Smooth muscle cell of the brain vasculature (primary cell): ENCODE measurements at regions not wholly inside any gene's neighbourhood (a gene's known extent, or its start where the extent isn't known, plus 50 kb on each side); places are given as distances from the start of the nearest gene placed in this dataset.
"Not testable (repeated sequence)": the region's sequence is repeated elsewhere in the genome, so short reads cannot be mapped to it uniquely, and the experiment has no call there.

Source experiments
- DNase-seq: peaks from one replicate; pipeline ENCODE4 v3.0.0-alpha.2; 2012; ENCODE audit warnings: low read depth, low spot score

DNA sequence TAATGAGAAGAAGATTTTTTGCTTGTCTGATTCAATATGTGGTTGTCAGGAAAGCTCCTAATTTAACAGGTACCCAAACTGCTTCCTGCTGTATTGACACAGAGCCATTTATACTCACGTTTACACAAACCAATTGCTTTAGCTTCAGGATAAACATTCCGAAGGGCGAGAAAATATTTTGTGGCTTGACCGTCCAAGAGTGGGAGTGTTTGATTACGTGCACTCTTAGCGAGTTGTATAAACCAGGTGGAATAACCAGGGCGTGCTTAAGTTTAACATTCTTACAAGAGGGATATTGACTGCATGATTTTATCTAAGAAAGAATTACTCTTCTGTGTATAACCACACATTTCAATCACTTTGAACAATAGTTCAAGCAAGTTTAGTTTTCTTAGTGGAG, 278.7 kb upstream of the TYRP1 start:
- no peak for DNase-seq

DNA sequence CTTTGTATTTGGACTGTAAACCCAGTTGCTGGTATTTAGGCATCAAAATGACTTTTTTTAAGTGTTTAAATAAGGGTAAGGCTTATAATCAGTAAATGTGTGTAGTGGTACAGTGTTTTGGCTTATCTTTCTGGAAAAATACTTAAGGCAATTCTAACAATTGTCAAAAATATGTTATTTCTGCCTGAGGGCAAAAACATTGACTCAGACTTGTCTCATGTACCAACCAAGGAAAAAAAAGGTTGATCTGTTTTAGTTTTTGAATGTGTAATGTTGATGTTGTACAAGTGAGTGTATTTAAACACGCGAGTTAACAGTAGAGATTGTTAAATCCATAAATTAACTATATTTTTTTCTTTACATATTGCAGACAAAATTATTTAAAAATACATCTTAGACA, 277.8 kb upstream of the TYRP1 start:
- no peak for DNase-seq

DNA sequence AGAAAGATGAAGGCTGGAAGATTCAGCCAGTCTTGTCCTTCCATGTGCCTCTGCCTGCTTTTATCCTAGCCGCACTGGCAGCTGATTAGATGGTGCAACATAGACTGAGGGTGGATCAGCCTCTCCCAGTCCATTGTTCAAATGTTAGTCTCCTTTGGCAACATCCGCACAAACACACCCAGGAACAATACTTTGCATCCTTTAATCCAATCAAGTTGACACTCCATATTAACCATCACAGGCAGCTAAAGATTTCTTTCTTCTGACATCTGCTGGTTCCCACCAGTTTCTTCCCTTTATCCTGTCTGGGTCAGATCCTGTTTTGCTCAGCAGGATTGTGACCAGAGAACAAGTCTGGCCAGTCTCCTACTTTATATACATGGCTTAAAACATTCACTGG, 276.5 kb upstream of the TYRP1 start:
- DNase-seq = no peak

DNA sequence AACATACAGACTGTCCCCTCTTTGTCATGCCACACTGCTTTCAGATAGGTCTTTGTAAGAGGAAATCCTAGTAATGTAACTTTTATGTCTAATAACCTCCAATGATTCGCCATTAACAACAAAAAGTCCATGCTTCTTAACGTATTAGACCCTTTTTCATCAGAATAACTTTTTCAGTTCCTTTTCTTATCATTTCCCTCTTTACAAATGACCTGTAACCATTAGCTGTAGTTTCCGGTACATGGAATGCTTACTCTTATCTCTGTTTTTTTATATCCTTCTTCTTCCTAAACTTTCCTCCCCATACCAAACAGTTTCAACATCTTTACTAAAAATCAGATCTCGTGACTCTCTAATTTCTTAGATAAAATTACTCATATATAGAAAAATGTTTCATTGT, 268.9 kb upstream of the TYRP1 start:
- DNase-seq = no peak

DNA sequence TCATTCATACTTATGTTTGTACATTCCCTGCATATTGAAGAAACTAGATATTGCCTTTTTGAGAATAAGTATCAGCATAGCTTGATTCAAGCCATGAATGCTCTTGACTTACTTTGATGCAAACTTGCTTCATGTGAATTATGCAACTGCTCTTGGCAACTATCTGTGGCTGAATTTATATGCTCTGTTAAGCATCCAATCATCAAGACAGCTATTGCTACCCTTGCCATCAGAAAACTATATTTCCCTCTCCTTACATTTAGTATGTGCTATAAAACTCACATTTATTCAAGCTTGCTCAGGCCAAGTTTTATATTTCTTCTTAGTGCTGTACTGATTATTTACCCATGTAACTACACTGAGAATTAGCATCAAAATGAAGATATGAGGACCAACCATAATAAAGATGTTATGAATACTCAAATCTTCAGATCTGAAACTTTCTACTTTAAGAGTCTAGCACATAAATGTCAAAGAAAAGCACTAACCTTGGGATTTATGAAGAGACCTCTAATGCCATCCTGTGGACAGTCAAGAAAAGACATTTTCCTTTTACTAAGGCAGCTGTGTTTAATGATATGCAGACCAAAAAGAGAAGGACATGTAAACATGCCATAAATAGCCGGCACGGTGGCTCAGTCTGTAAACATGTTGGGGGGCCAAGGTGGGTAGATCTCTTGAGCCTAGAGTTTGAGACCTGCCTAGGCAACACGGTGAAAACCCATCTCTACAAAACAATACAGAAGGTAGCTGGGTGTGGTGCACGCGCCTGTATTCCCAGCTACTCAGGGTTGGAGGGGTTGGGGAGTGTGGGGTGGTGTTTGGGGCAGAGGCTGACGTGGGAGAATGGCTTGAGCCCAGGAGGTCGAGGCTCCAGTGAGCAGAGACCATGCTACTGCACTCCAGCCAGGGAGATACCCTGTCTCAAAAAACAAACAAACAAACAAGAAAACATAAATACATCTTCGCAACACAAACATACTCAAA, 267.0 kb upstream of the TYRP1 start:
- no peak for DNase-seq

DNA sequence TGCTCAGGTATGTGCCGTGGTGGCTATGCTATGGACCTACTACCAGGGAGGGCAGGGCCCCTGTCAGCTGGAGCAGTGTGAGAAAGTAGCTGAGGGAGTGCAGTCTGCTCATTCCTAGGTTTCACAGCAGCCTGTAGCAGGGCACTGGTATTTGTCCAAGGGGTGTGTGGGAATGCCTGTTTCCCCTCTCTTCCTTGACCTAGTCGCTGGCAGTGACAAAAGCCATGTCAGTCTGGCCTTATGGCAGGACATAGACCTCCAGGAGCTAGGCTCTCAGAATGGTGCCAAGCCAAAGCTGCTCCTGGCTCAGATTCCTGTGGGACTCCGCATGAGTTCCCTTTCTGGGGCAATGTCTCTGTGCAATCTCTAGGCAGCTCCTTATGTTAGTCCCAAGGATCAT, 253.9 kb upstream of the TYRP1 start:
- DNase-seq = no peak

DNA sequence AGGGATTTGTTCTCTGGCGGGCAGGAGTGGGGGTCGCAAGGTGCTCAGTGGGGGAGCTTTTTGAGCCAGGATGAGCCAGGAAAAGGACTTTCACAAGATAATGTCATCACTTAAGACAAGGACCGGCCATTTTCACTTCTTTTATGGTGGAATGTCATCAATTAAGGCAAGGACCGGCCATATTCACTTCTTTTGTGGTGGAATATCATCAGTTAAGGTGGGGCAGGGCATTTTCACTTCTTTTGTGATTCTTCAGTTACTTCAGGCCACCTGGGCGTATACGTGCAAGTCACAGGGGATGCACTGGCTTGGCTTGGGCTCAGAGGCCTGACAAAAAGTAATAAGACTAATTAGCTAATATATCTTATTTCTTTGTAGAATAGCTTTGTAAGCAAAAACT, 252.1 kb upstream of the TYRP1 start:
- not testable (repeated sequence) for DNase-seq

DNA sequence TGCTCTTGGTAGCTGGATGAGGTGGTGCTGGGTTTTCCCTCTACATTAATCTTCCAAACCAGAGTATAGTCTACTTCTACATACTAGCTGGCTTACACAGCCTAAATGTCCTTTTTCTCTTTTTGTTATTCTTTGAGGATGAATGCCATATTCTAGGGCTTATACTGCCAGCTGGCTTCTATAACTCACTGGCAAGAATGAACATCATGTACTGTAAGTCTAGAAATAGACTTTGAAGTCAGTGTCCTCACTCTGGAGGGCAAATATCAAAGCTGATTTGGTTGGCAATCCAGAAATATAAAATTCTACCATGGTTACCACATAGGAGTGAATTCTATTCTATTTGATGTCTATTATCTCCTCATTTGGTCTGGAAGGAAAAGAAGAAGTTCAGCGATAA, 251.7 kb upstream of the TYRP1 start:
- DNase-seq = no peak

DNA sequence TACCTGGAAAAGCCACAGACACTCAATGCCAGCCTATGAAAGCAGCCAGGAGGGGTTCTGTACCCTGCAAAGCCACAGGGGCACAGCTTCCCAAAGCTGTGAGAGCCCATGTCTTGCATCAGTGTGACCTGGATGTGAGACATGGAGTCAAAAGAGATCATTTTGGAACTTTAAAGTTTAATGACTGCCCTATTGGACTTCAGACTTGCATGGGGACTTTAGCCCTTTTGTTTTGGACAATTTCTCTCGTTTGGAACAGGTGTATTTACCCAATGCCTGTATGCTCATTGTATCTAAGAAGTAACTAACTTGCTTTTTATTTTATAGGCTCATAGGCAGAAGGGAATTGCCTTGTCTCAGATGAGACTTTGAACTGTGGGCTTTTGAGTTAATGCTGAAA, 244.9 kb upstream of the TYRP1 start:
- DNase-seq = no peak

DNA sequence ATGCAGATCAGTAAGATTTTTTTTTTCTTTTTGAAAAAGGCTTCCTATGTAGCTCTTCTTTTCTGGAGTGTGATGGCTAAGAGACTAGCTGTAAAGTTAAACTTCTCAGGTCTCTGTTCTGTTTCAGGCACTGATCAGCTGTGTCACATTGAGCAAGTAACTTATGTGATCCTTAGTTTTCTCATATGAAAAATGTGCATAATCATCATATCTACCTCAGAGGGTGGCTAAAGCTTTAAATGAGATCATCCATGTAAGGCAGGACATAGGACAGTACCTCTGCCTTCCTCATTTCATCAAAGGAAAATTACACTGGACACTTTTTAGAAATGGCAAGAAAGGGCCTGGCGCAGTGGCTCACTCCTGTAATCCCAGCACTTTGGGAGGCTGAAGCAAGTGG, 235.9 kb upstream of the TYRP1 start:
- DNase-seq = no peak

DNA sequence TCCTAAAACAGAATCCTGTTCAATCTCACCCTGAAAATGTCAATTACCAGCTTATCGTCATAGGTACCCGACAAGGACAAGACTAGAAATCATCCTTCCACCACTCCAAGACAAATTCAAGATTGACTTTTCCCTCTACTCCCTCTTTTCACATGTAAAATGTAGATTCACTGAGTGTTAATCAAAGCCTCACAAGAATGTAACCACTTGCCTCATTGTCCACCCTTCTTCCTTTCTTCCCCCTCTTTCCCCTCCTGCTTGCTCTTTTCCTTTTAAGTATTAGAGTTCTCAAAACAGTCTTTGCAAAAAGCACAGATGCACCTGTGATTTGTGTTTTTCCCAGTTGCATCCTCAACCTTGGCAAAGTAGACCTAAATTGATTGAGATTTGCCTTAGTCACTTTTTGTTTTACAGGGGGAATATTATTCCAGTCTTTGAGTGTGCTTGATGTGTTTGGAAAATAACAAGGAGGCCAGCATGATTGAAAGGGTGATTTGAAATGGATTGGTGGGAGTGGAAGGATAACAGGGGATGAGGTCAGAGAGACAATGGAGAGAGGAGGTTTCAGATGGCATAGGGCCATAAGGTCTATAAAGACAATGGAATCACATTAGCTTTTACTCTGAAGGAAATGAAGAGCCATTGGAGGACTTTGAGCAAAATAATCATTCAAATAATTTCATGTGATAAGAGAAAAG, 231.3 kb upstream of the TYRP1 start:
- no peak for DNase-seq

DNA sequence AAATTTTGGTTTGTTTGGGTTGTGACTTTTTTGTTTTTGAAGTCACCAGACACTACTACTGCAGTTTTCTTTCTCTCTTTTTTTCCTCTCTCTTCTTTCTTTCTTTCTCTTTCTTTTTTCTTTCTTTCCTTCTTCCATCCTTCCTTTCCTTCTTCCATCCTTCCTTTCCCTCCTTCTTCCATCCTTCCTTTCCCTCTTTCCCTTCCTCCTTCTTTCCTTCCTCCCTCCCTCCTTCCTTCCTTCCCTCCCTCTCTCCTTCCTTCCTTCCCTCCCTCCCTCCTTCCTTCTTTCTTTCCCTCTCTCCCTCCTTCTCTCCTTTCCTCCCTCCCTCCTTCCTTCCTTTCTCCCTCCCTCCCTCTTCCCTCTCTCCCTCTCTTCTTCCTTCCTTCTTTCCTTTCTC, 230.3 kb upstream of the TYRP1 start:
- no peak for DNase-seq

DNA sequence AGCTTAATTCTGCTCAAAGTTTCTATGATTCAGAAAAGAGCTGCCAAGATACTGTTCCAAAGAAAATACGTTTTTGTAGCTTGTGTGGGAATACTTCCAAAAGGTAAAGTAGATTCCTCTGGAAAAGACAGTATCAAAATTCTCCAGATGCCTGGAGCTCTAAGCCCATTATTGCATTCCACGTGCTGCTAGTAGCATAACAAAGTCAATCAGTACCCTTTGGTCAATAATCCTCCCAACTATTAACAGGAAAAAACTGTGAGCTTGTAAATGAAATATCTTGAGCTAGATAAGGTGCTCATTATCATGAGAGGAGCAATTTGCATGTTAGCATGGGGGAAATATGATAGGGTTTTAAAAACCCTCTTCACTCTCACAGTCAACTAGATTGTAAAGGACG, 229.5 kb upstream of the TYRP1 start:
- no peak for DNase-seq

DNA sequence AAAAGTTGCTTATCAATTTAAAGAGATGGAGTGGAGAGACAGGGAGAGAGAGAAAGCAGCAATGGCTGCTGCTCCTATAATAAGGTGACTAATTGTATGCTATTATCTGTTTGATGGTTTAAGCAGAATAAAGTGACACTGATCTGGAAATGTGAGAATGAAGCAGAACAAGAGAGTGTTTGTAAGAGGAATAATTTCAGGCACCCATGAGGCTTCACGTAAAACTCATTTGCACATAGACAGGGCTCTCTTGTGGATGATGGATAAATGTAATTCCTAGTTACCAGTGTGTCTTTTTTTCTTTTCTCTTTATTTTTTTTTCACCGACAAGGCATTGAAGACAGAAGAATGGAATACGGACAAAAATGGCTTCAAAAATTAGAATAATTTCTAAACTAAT, 228.8 kb upstream of the TYRP1 start:
- no peak for DNase-seq

DNA sequence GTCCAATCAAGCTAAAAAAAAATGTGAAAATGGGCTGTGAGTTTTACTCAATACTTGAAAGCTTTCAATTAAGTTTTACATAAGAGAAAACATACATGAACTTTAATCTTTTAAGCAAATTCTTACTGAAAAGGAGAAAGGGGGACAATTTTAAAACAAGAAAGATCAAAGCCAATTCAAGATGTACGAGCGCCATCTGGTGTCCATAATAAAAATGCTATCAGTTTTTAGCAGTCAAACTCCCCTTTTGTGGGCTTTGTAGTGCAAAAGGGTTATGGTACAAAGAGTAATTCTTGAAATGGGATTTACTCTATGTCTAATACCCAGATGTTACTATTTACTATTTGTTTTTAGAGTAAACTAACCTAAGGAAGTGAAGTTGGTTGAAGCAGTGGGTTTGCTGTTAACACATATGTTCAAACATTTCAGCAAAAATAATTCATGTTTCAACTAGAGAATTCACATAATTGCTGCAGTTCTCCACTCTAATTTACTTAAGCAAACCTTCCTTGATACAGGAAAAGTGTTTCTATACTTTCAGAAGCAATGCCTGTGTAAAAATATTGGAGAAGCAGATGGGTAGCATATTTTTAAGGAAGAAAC, 228.2 kb upstream of the TYRP1 start:
- DNase-seq = no peak

DNA sequence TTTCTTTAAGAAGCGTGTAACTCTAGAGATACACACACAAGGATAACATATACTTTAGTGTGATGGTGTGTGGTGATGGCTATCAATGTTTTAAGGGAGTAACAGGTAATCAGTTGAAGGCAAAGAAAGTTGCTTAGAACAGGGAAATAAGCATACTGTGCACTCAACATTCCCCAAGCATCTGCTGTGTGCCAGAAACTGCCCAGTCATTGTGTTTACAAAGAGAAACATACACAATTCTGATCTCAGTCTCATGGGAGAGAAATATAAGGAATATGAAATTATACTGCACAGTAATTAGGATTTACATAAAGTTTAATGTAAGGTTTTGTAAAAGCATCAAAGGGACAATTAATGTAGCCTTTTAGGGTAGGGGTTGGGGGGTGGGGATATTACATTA, 224.1 kb upstream of the TYRP1 start:
- no peak for DNase-seq

DNA sequence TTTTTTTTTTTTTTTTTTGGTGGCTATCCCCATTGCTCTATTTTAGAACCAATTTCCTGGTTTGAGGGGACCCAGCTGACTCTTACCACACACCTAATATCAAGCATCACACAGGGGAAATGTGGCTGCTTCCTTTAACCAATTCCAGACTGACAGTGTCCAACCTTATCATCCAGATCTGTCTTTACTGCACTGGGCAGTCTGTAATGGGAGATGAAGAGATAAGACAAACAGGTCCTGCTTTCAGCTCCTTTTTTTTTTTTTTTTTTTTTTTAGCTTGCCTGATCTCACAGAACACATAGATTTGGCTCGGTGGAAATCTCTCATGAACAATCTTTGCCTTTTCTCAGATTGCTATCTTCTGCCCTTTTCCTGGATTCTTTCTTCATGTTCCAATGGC, 198.8 kb upstream of the TYRP1 start:
- no peak for DNase-seq

DNA sequence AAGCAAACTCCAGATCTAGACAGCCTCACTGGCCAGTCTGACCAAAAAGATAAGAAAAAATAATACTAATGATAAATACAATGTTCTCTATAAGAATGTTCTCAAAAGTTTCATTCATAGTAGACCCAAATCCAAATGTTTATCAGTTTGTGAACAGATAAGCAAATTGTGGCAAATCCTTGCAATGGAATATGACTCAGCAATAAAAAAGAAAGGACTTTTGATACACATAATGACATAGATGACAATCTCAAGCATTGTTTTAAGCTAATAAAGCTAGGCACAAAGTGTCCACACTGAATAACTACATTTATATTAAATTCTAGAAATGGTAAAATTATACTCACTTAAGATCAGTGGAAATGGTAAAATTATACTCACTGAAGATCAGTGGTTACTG, 195.4 kb upstream of the TYRP1 start:
- no peak for DNase-seq

DNA sequence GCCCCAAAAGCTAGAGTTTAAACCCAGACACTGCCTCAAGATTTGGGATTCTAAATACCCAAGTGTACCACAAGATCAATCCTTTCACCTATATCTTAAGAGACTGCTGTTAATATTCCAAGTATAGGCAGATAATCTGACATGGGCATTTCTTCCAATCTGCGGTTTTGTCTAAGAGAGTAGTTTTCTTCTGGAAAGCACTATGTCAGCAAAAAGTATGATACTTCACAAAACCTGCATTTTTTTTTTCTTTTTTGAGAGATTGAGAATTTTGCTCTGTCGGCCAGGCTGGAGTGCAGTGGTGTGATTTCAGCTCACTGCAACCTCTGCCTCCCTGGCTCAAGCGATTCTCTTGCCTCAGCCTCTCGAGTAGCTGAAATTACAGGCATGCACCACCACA, 190.7 kb upstream of the TYRP1 start:
- DNase-seq = no peak

DNA sequence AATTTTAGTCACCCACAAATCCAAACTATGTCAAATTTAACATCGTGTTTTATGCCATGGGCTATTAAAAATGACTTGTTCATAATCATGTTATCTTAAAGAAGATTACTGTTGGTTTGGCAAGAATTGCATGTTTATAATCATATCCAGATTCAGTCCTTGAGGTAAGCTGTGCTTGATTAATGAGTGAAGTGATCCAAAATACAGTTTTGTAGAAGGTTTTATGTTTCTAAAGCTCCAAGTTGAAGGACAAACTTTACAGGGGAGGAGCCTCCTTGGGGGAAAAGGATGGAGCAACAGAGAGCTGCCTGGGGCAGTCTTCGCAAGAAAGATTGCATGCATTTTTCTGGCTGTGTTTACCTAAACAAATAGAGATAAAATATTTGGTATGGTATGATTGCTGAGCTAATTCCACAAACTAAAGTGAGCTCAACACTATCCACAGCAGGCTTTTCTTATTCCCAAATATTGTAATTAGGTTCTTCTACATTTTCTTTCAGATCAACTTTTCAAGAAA, 189.5 kb upstream of the TYRP1 start:
- no peak for DNase-seq

DNA sequence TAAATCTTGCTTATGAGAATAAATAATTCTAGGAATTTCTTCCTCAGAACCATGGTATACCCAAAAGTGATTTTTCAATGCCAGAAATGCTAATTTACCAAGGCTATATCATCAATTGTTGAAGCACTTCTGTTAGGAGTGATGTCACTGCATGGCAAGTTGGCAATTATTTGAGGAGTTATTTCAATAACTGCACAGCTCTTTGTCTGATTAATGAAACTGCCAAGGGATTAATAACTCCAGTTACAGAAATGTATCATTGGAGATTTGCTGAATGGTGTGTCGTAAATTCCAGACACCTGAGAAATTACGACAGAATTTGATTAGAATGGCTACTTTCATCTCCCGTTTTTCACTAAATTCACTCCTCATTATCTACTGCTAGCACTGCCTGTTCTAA, 182.6 kb upstream of the TYRP1 start:
- no peak for DNase-seq

DNA sequence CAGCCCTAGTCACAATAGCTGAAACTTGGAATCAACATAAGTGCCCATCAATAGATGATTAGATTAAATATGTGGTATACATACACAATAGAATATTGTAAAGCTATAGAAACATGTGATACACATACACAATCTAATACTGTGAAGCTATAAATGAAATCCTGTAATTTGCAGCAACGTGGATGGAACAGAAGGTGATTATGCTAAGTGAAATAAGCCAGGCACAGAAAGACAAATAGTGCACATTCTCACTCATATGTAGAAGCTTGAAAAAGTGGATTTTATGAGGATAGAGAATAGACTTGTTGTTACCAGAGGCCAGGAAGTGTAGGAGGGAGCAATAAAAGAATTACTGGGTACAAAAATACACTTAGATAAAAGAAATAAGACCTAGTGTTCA, 181.5 kb upstream of the TYRP1 start:
- DNase-seq = no peak

DNA sequence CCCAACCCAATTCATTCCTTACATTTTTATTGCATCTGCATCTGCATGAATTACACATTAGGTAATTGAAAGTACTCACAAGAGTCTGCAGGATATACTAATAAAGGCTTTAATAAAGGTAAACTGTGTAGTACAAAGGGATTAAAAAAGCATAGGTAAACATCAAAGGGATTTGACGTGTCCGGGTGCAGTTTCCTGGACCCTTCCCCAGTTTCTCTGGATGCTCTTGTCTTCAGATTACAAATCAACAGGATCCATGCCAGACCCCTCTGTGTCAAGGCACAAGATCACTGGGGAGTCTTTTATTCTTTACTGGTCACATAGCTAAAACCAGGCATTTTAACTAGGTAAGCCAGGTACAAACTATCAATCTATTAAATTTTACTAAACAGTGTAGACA, 177.2 kb upstream of the TYRP1 start:
- no peak for DNase-seq
